ENCODE measurements at regions not wholly inside any gene's neighbourhood (a gene's known extent, or its start where the extent isn't known, plus 50 kb on each side); places are given as distances from the start of the nearest gene placed in this dataset.
"Not testable (repeated sequence)": the region's sequence is repeated elsewhere in the genome, so short reads cannot be mapped to it uniquely, and the experiment has no call there.

- TF ChIP-seq CTCF (conservative IDR thresholded peaks at IDR 0.05 in 1 of 2, IDR thresholded peaks at IDR 0.05 in 1 of 2; ENCODE audit: low read depth in 1 of 2, low read length in 2 of 2); EZH2 (IDR thresholded peaks at IDR 0.05; ENCODE audit: low read length, missing control alignments): not testable (repeated sequence)
Measured at GRCh38 chr4:22609951-22610525, 82.7 kb upstream of the GBA3 start.

Measured in fibroblast of lung (primary cell).